HFFc6 (cell line): ENCODE measurements at regions not wholly inside any gene's neighbourhood (a gene's known extent, or its start where the extent isn't known, plus 50 kb on each side); places are given as distances from the start of the nearest gene placed in this dataset.

Experiments
- DNase-seq: peaks from one replicate; pipeline ENCODE4 v3.0.0-alpha.2; 2018
- H3K27ac Mint-ChIP-seq: 2 replicates; pipeline ENCODE4 v1.8.0; 2020; ENCODE audit warnings: mild to moderate bottlenecking, mixed read lengths
- H3K27me3 Mint-ChIP-seq: 2 replicates; pipeline ENCODE4 v1.8.0; 2021; ENCODE audit warnings: mild to moderate bottlenecking, moderate library complexity, mixed read lengths; ENCODE audit not compliant: insufficient read depth
- H3K36me3 Mint-ChIP-seq: 2 replicates; pipeline ENCODE4 v1.8.0; 2021; ENCODE audit warnings: low read depth, mixed read lengths
- H3K4me1 Mint-ChIP-seq: 2 replicates; pipeline ENCODE4 v1.8.0; 2020; ENCODE audit warnings: low read depth, mixed read lengths
- H3K4me3 Mint-ChIP-seq: 2 replicates; pipeline ENCODE4 v1.8.0; 2020; ENCODE audit warnings: mild to moderate bottlenecking, moderate library complexity, mixed read lengths
- H3K9me3 Mint-ChIP-seq: 2 replicates; pipeline ENCODE4 v1.8.0; 2020; ENCODE audit warnings: mild to moderate bottlenecking, mixed read lengths
- CTCF ChIP-seq: fragments of 200-600 bp; sonication (generic); IDR thresholded peaks from 2 replicates; pipeline ENCODE4 v1.5.0; 2021; ENCODE audit warnings: antibody characterized with exemption, mild to moderate bottlenecking

DNA sequence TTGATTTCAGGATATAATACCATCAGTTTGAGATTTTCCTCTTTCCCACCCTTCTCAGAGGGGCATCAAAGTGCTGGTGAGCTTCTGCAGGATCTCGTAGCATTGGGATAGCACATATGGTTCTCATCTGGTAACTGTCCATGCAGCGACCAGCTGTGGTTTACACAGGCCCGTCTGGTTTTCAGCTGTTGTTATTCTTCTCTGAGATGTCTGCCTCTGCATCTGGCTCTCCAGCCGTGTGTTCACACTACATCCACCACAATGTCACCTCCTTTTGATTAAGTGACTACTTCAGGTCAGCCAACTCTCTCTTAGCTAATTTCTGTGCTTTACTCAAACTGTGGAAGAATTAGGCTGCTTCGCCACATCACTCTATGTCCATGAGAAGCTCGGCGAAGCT, 676.7 kb upstream of the TENM3 start:
- Mint-ChIP-seq H3K36me3 (no peaks in the 10 kb centered on the region), H3K27ac (no peak overlapping the region), H3K9me3 (no peaks in the 10 kb centered on the region), H3K4me3 (no peak overlapping the region), H3K4me1 (peaks cover 20% of the 10 kb centered on the region), H3K27me3 (peaks cover 2% of the 10 kb centered on the region; the same call in 1 of the 2 replicates)
- no peak for TF ChIP-seq CTCF
- no peak for DNase-seq

GRCh38 chr4:181569553-181569952, 673.6 kb upstream of the TENM3 start:
- Mint-ChIP-seq H3K4me3 (no peak overlapping the region), H3K4me1 (peaks cover 17% of the 10 kb centered on the region), H3K9me3 (no peaks in the 10 kb centered on the region), H3K36me3 (no peaks in the 10 kb centered on the region), H3K27me3 (peaks cover 2% of the 10 kb centered on the region; the same call in 1 of the 2 replicates), H3K27ac (no peak overlapping the region)
- DNase-seq: peak; percentile 56
- peak; percentile 77 for TF ChIP-seq CTCF

GRCh38 chr4:181578911-181579310, 664.3 kb upstream of the TENM3 start:
- DNase-seq: no peak
- no peaks in the 10 kb centered on the region; the same call in 1 of the 2 replicates for H3K27me3 Mint-ChIP-seq
- H3K9me3 Mint-ChIP-seq: no peaks in the 10 kb centered on the region; the same call in 1 of the 2 replicates
- H3K27ac Mint-ChIP-seq: no peak overlapping the region
- no peak for TF ChIP-seq CTCF
- H3K4me1 Mint-ChIP-seq: peaks cover 8% of the 10 kb centered on the region
- H3K36me3 Mint-ChIP-seq: no peaks in the 10 kb centered on the region
- no peak overlapping the region for H3K4me3 Mint-ChIP-seq

- TF ChIP-seq CTCF: no peak
- peaks cover 8% of the 10 kb centered on the region for H3K4me1 Mint-ChIP-seq
- H3K4me3 Mint-ChIP-seq: no peak overlapping the region
- no peaks in the 10 kb centered on the region for H3K36me3 Mint-ChIP-seq
- H3K27me3 Mint-ChIP-seq: no peaks in the 10 kb centered on the region; the same call in 1 of the 2 replicates
- H3K27ac Mint-ChIP-seq: no peak overlapping the region
- DNase-seq: no peak
- H3K9me3 Mint-ChIP-seq: no peaks in the 10 kb centered on the region; the same call in 1 of the 2 replicates
Measured at GRCh38 chr4:181579486-181579885, 663.7 kb upstream of the TENM3 start.

DNA sequence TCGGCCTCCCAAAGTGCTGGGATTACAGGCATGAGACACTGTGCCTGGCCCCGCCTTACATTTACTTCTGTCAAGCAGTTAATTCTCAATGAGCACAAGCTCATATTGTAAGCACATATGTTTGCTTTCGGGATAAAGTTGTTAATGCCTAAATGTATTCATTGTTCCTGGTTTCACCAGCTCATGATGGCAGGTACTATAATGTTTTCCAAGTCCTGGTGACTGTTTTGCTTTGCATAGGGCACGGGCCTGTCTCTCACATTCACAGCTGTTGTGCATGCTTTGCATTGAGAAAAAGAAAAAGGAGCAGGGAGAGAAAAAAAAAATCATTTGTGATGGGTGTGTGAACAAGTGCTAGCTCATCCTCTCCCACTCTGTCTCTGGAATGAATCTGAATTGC, 661.2 kb upstream of the TENM3 start:
- Mint-ChIP-seq H3K4me1 (peaks cover 8% of the 10 kb centered on the region), H3K27ac (no peak overlapping the region), H3K9me3 (no peaks in the 10 kb centered on the region; the same call in 1 of the 2 replicates), H3K27me3 (peaks cover 3% of the 10 kb centered on the region; the same call in 1 of the 2 replicates), H3K4me3 (no peak overlapping the region), H3K36me3 (no peaks in the 10 kb centered on the region)
- no peak for TF ChIP-seq CTCF
- DNase-seq: no peak

DNA sequence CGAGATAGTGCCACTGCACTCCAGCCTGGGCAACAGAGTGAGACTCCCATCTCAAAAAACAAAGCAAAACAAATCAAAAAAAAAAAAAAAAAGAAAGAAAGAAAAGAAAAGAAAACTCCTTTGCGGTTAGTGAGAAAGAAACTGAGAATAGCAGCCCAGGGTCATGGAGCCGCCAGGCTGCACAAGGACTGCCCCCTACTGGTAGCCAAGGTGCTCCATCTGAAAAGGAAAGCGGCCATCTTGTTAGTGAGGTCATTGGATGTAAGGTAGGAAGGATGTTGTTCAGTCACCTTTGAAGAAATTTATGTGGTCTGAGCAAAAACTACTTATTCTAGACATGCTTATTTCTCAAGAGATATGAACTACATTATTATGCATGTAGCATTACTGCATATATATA, 660.6 kb upstream of the TENM3 start:
- peak; percentile 46 for TF ChIP-seq CTCF
- Mint-ChIP-seq H3K4me1 (peaks cover 8% of the 10 kb centered on the region), H3K9me3 (no peaks in the 10 kb centered on the region; the same call in 1 of the 2 replicates), H3K4me3 (no peak overlapping the region), H3K27me3 (peaks cover 3% of the 10 kb centered on the region; the same call in 1 of the 2 replicates), H3K27ac (no peak overlapping the region), H3K36me3 (no peaks in the 10 kb centered on the region)
- no peak for DNase-seq
